HG02981 (cell line): ENCODE measurements at regions not wholly inside any gene's neighbourhood (a gene's known extent, or its start where the extent isn't known, plus 50 kb on each side); places are given as distances from the start of the nearest gene placed in this dataset.
A peak's percentile ranks its signal among the peaks of the same experiment; 100 is the strongest.
"Not testable (repeated sequence)": the region's sequence is repeated elsewhere in the genome, so short reads cannot be mapped to it uniquely, and the experiment has no call there.

Experiments
- ATAC-seq: cut with Tn5 transposase; IDR thresholded peaks from one replicate; pipeline ENCODE4 v1.9.1; 2021; ENCODE audit warnings: mild to moderate bottlenecking, moderate library complexity; ENCODE audit not compliant: unreplicated experiment

GRCh38 chr4:38278255-38278654, 318.1 kb downstream of the PTTG2 start:
- no peak for ATAC-seq

GRCh38 chr4:38279077-38279476, 318.9 kb downstream of the PTTG2 start:
- no peak for ATAC-seq

GRCh38 chr4:38279650-38280322, 319.6 kb downstream of the PTTG2 start:
- ATAC-seq: no peak

GRCh38 chr4:38280323-38280706, 320.1 kb downstream of the PTTG2 start:
- no peak for ATAC-seq

- no peak for ATAC-seq
These were observed 321.3 kb downstream of the PTTG2 start for GRCh38 chr4:38281371-38282071.

- no peak for ATAC-seq
These were observed 323.5 kb downstream of the PTTG2 start for GRCh38 chr4:38283724-38284123.

GRCh38 chr4:38284294-38285030, 324.3 kb downstream of the PTTG2 start:
- no peak for ATAC-seq

GRCh38 chr4:38287101-38287851, 327.1 kb downstream of the PTTG2 start:
- ATAC-seq: no peak

- ATAC-seq: no peak
These were observed 329.4 kb downstream of the PTTG2 start for GRCh38 chr4:38289553-38289952.

- ATAC-seq: no peak
These were observed 330.2 kb downstream of the PTTG2 start for GRCh38 chr4:38290366-38290765.

GRCh38 chr4:38290914-38291313, 330.7 kb downstream of the PTTG2 start:
- no peak for ATAC-seq

GRCh38 chr4:38292529-38292928, 332.3 kb downstream of the PTTG2 start:
- ATAC-seq: no peak

GRCh38 chr4:38294238-38294637, 334.0 kb downstream of the PTTG2 start:
- no peak for ATAC-seq

- no peak for ATAC-seq
These were observed 336.9 kb downstream of the PTTG2 start for GRCh38 chr4:38297061-38297460.

GRCh38 chr4:38298868-38299713, 338.9 kb downstream of the PTTG2 start:
- no peak for ATAC-seq

GRCh38 chr4:38302910-38303309, 342.7 kb downstream of the PTTG2 start:
- no peak for ATAC-seq

GRCh38 chr4:38304460-38304859, 344.3 kb downstream of the PTTG2 start:
- not testable (repeated sequence) for ATAC-seq

- ATAC-seq: peak; percentile 62
These were observed 346.4 kb downstream of the PTTG2 start for GRCh38 chr4:38306482-38307071.

- no peak for ATAC-seq
These were observed 348.6 kb downstream of the PTTG2 start for GRCh38 chr4:38308728-38309311.

GRCh38 chr4:38309471-38309870, 349.3 kb downstream of the PTTG2 start:
- ATAC-seq: no peak
